GM10248 (cell line): ENCODE measurements at regions not wholly inside any gene's neighbourhood (a gene's known extent, or its start where the extent isn't known, plus 50 kb on each side); places are given as distances from the start of the nearest gene placed in this dataset.
"Not testable (repeated sequence)": the region's sequence is repeated elsewhere in the genome, so short reads cannot be mapped to it uniquely, and the experiment has no call there.

ENCODE experiments used
- CTCF ChIA-PET: fragments of 300-600 bp; sonication (Branson Sonifier 250); formaldehyde crosslinking; extraction: SDS; loops from one replicate; lab custom pipeline; 2021; ENCODE audit warnings: antibody characterized with exemption; lab: Yijun Ruan, JAX
- POLR2A ChIA-PET: fragments of 350-650 bp; sonication (Branson Sonifier 250); formaldehyde crosslinking; extraction: SDS; loops from one replicate; lab custom pipeline; 2020; ENCODE audit warnings: antibody characterized with exemption; lab: Yijun Ruan, JAX
- DNase-seq: peaks from one replicate; pipeline ENCODE4 v3.0.0; 2012; ENCODE audit errors: extremely low spot score
- CTCF ChIP-seq: IDR thresholded peaks from 2 replicates; pipeline ENCODE4 v1.5.1; 2012; ENCODE audit warnings: mild to moderate bottlenecking, low read depth; ENCODE audit errors: extremely low read depth, missing control alignments, control extremely low read depth

- POLR2A ChIA-PET: no interaction called here
- DNase-seq: no peak
- no peak for TF ChIP-seq CTCF
- CTCF ChIA-PET: no interaction called here
Observed at GRCh38 chr10:20662742-20663141, 234.4 kb downstream of the NEBL start.

- DNase-seq: no peak
- ChIA-PET POLR2A (no interaction called here), CTCF (no interaction called here)
- TF ChIP-seq CTCF: no peak
Observed at GRCh38 chr10:20659225-20659624, 237.9 kb downstream of the NEBL start.

- DNase-seq: no peak
- CTCF ChIA-PET: no interaction called here
- TF ChIP-seq CTCF: no peak
- POLR2A ChIA-PET: no interaction called here
Observed at GRCh38 chr10:20658158-20658557, 239.0 kb downstream of the NEBL start.

- POLR2A ChIA-PET: no interaction called here
- no peak for DNase-seq
- CTCF ChIA-PET: no interaction called here
- TF ChIP-seq CTCF: no peak
Observed at GRCh38 chr10:20656886-20657285, 240.2 kb downstream of the NEBL start.

- CTCF ChIA-PET, POLR2A ChIA-PET, DNase-seq: not testable (repeated sequence)
Observed at GRCh38 chr10:20652424-20652823, 244.7 kb downstream of the NEBL start.

GRCh38 chr10:20648263-20648874 lies 248.7 kb downstream of the NEBL start:
- TF ChIP-seq CTCF: no peak
- ChIA-PET CTCF (no interaction called here), POLR2A (no interaction called here)
- DNase-seq: no peak

GRCh38 chr10:20647756-20648155 lies 249.4 kb downstream of the NEBL start:
- DNase-seq: no peak
- ChIA-PET POLR2A (no interaction called here), CTCF (no interaction called here)
- no peak for TF ChIP-seq CTCF
